ENCODE measurements at regions not wholly inside any gene's neighbourhood (a gene's known extent, or its start where the extent isn't known, plus 50 kb on each side); places are given as distances from the start of the nearest gene placed in this dataset.

DNA sequence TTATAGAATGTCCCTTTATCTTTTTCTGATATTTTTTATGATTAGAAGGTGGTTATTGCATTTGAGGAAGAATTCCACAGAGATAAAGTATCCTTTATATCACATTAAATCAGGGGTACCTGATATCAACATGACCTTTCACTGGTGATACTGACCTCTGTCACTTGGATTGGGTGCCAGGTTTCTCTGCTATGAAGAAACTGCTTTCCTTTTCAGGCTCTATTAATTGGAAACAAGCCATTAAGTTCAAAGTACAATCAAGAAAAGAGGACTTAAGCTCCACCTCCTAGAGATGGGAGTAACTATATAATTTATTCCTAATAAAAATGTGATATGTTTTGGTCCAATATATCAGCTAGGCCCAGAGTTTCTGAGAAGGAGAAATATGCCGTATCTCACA is 514.6 kb upstream of the TYRP1 start:
- DNase-seq, result no peak

DNA sequence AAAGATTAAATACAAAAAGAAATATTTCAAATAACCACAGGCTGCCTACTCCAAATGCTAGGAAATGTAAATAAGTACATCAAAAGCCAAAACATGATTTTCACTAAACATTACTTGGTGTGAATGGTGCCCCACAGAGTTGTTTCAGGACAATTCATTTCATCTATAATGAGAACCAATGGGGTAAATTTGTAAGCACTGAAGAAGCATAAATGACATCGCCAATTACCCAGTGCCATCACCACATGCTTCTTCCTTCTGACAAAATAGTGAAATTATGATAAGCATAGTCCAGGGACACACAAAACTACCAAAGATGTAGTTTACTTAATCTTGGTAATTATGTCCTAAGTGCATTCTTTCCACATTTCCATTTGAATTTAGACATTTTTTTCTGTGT is 510.4 kb upstream of the TYRP1 start:
- DNase-seq, result no peak

- no peak for DNase-seq
These were observed 509.9 kb upstream of the TYRP1 start for GRCh38 chr9:12183321-12183720.

GRCh38 chr9:12185856-12186255 is 507.3 kb upstream of the TYRP1 start:
- peak; percentile 28 for DNase-seq

- no peak for DNase-seq
These were observed 501.6 kb upstream of the TYRP1 start for GRCh38 chr9:12191630-12192029.

DNA sequence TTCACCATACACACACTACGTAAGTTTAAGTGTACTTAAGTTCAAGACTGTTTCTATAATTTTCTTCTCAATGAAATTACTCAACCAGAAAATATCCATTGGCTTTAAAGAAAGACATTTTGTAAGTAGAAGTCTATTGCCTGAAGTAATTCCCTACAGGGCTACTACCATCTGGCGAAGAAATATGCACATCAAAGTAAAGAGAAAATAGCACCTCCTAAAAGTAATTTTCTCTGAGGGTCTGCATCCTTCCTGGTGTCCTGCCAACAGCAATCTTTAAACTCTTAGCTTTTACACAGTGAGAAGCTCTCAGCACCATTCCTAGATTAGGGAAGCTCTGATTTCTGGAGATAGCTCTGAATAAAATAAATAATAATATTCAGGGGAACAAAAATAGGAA is 498.5 kb upstream of the TYRP1 start:
- no peak for DNase-seq

DNA sequence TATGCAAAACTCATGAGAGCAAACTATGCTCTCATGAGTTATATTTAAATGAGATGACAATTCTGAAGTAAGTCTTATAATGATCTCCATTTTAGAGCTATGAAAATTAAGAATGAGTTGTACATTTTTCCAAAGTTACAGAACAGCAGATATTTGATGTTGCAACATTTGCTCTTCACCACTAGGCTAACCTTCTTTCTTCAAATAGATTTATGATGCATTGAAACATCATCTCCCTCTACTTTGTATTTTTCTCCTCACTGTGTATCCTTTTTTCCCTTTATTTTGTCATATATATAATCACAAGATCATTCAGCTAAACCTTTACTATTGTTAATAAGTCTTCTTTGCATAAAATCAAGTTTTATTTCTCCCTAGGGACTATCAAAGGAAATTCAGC is 497.7 kb upstream of the TYRP1 start:
- DNase-seq, result no peak

DNA sequence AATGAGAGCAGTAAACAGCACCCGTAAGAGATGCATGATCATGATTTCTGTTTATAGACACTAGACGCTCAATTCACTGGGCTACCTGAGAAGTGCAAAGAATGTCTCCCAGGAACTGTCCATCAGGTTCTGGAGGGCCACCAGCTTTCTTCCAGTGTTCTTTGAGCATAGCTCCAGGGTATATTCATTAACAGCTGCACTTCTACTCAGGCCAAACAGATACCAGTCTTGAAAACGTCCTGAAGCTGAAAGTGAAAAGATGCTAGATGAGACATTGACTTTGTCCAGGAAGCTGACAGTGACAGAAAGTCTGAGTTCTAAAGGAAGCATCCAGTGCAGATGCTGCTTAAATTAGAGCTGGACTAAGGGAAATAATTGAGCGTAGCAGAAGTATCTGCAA is 488.7 kb upstream of the TYRP1 start:
- no peak for DNase-seq

GRCh38 chr9:12212860-12213259 is 480.3 kb upstream of the TYRP1 start:
- DNase-seq, result no peak

- DNase-seq, result no peak
These were observed 471.7 kb upstream of the TYRP1 start for GRCh38 chr9:12221470-12221869.

GRCh38 chr9:12224449-12224848 is 468.7 kb upstream of the TYRP1 start:
- DNase-seq, result peak; percentile 20

DNA sequence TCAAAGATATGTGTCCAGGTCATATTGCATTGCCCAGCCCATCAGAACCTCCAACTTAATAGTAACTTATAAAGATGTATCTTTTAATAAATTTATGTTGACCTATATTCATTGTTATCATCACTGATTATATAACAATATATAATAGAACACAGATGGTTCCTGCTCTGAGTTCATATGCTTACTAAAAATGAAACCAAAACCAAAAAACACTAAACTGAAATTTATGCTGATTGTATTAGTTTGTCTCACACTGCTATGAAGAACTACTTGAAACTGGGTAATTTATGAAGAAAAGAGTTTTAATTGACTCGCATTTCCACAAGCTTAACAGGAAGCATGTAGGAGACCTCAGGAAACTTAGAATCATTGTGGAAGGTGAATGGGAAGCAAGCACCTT is 462.5 kb upstream of the TYRP1 start:
- no peak for DNase-seq

- DNase-seq, result no peak
These were observed 461.4 kb upstream of the TYRP1 start for GRCh38 chr9:12231832-12232231.

DNA sequence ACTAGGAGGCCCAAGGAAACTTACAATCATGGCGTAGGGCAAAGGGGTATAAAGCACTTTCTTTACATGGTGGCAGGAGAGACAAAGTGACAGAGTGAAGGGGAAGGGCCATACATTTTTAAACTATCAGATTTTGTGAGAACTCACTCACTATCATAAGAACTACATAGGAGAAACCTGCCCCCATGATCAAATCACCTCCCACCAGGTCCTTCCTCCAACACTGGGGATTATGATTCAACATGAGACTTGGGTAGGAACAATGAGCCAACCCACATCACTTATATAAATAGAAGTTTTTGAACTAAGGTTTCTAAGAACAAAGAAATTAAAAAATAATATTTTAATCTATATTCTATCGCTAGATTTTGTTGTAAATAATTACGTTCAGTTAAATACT is 460.3 kb upstream of the TYRP1 start:
- DNase-seq, result no peak

GRCh38 chr9:12253941-12254340 is 439.2 kb upstream of the TYRP1 start:
- no peak for DNase-seq

DNA sequence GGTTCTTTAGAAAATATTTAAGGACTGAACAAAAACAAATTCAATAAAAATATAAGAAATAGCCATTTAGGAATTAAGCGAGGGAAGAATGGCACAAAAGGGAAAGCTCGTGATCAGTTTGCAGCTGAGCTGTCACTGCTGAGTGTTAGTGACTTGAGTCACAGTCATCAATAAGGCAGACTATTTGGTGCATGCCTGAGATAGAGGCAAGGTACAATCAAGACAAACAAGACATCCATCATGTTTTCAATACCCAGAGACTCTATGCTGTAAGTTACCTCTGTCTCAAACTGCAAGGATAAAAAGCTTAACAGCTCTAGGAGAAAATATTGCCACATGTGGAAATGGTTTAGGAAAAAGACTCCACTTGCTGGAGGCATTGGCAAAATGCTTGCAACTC is 426.4 kb upstream of the TYRP1 start:
- DNase-seq, result no peak

- no peak for DNase-seq
These were observed 421.7 kb upstream of the TYRP1 start for GRCh38 chr9:12271421-12271891.

DNA sequence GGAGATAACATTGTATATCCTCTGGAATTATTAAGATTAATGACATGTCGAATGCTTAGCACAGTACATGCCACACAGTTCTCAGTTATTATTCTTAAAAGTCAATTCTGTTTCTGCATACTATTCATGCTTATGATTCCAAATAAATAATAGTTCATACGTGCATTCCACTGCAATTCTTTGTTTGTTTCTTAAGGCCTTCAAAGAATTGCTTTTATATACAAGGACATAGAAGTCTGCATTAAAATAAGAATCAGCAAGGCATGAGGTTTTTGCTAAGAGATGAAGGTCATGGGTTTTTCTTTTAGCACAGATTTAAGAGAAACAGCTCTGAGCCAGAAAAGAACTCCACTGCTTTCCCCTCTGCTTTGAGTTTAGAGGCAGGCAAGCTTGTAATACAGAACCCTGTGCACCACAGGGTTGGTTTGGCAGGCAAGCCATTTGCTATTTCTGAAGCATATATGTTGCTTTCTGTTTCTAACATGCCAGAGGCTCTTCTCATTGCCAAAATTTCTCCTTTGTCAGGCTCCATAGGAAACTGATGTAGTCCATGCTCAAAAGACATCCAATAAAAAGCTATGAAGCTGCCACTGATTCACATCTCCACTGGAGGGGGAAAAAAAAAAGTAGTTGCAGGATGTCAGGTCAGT is 420.6 kb upstream of the TYRP1 start:
- DNase-seq, result no peak

- no peak for DNase-seq
These were observed 418.6 kb upstream of the TYRP1 start for GRCh38 chr9:12274577-12274976.

GRCh38 chr9:12276505-12276904 is 416.7 kb upstream of the TYRP1 start:
- DNase-seq, result no peak

- DNase-seq, result peak; percentile 3
These were observed 403.5 kb upstream of the TYRP1 start for GRCh38 chr9:12289711-12290110.

GRCh38 chr9:12290166-12290869 is 402.9 kb upstream of the TYRP1 start:
- DNase-seq, result no peak

- no peak for DNase-seq
These were observed 388.0 kb upstream of the TYRP1 start for GRCh38 chr9:12305211-12305610.

- DNase-seq, result no peak
These were observed 378.6 kb upstream of the TYRP1 start for GRCh38 chr9:12314589-12314988.
